HG03469 (cell line): ENCODE measurements at regions not wholly inside any gene's neighbourhood (a gene's known extent, or its start where the extent isn't known, plus 50 kb on each side); places are given as distances from the start of the nearest gene placed in this dataset.

Source experiments
- ATAC-seq: cut with Tn5 transposase; IDR thresholded peaks from one replicate; pipeline ENCODE4 v1.9.1; 2021; ENCODE audit warnings: mild to moderate bottlenecking, moderate library complexity, moderate number of reproducible peaks; ENCODE audit not compliant: unreplicated experiment

DNA sequence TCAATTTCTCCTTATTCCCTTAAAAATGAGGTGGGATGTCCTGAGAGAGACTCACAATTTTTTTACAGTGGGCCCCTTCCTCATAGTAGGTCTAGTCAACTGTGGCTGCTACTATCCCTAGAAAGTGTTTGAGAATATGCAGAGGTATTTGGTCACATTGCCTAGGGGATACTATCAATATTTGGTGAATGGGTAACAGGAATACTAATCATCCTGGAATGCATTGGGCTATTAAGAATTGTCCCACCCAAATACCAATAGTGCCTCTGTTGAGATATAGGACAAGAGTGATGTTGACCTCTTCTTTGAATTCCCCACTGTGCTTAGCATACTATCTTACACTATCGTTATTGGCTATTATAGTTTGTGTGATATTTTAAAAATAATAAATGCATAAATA lies 389.4 kb downstream of the DIPK2A start:
- no peak for ATAC-seq

DNA sequence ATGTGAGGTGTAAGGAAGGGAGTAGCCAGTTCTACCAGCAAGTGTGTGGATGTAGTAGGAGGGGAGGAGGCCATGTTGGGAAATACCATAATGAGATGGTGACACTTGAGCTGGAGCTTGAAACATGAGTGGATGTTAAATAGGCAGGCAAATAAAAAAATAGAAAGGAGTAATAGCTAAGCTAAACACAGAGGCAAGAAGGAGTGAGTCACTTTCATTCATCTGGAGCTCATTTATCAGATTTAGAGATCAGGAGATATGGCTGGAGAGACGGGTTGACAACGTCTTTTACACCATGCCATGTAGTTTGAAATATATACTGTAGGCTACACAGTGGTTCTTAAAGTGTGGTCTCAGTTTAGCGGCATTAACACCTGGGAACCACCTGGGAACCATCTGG lies 390.5 kb downstream of the DIPK2A start:
- ATAC-seq, result no peak

DNA sequence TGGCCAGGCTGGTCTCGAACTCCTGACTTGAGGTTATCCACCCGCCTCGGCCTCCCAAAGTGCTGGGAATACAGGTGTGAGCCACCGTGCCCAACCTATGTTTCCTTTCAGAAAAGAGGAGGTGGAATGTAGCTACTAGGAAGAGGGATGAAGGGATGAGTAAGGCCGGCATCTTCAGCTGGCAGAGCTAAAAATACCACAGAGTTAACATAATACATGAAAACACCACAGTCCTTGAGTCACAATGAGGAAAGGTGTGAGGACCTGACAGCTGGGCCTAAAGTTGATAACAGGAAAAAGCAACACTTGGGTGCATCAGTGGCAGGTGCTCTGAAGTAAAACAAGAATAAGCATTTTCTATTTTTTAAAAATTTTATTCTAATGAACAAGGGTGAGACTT lies 392.2 kb downstream of the DIPK2A start:
- ATAC-seq, result no peak

DNA sequence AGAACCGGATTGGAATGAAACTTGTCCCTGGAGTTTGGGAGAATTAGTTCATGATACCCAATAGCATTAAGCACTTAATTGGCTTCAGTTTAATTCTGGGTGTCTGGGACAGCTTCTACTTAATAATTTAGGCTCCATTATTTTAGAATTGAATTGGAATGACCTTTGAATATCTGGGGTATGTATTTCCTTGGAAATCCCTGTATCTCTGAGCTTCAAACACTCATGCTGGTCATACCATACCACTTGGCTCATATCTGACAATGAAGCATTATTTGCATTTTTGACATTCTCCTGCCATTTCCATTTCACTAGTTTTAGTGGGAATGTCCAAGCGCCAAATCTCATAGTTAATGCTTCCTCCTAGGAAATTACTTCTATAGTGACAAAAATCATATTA lies 393.1 kb downstream of the DIPK2A start:
- ATAC-seq, result no peak

DNA sequence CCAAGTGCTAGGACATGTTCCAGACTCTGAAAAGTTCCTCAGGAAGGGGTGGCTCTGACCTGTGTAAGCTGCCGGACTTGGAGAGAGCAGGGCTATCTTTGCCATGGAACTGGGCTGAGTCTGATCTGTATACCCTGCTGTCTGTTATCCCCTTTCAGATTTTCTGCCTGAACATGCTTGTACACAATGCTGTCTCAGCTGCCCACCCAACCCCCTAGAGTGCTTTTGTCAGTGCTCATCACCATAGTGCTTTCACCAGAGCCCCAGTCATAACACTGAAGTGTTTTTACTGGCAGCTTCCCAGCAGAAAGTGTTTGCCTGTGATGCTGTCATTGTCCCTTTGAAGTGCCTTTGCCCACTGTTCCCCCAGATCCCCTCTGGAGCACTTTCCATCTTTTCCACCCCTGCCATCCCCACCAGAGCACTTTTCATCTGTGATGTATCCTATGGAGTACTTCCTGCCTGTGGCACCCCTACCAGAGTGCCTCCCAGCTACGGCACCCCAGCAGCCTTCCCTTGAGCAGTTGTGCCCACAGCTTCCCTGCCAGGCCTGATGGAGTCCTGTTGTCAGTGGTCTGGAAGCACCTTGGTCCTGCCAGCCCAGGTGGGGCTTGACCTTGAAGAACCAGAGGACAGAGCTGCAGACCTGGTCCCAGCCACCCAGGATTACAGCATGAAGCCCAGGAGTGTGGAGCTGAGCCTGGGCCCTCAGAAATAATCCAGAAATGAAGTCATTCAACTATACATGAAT lies 397.7 kb downstream of the DIPK2A start:
- ATAC-seq, result no peak

DNA sequence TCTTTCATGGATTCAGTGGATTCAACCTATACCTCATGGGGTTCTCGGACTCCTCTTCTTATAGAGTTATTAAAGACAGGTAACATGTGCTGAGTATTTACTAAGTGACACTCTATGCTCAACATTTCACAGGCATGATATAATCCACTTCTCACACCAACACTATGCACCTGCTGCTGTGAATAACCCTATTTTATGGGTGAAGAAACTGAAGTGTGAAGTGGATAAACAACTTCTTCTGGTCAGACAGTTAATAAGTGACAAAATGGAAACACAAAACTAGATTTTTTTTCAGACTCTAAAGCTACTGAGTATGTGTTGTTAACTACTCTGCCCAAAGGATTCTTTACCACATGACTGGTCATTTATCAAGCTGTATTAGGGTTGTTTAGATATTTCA lies 403.5 kb downstream of the DIPK2A start:
- ATAC-seq, result no peak

DNA sequence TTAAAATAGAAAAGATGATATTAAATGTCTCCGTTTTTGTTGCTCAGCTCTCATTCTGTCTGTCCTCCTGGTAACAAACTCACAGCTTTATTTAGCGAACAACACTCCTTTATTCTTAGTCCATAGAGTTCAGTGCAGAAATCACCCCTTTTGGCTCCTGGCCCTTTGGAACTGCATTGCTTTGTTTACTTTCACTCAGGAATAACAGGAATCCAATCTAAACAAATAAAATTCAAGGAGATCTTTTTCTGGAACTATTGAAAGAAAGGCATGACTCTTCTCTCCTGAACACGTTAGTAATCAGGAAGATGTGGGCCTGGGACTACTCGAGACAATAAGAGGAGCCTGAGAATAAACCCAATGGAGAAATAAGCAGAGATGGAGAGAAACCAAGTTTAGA lies 409.2 kb downstream of the DIPK2A start:
- ATAC-seq, result no peak

DNA sequence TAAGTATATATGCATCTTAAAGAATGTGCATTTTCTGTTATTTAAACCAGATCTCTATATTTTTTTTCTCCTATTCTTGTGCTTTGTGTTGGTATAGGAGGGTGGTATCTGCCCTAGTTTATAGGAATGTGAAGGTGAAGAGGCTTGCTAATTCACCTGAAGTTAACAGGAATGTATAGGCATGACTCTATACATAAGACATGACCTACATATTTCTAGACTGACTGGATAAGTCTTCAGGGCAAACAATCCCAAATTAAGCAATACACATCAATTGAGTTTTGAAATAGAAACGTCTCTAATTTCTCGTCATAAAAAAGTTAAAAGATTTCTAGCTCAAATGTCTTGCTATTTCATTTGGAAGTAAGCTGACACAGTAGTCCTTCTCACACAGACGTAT lies 410.0 kb downstream of the DIPK2A start:
- ATAC-seq, result no peak

DNA sequence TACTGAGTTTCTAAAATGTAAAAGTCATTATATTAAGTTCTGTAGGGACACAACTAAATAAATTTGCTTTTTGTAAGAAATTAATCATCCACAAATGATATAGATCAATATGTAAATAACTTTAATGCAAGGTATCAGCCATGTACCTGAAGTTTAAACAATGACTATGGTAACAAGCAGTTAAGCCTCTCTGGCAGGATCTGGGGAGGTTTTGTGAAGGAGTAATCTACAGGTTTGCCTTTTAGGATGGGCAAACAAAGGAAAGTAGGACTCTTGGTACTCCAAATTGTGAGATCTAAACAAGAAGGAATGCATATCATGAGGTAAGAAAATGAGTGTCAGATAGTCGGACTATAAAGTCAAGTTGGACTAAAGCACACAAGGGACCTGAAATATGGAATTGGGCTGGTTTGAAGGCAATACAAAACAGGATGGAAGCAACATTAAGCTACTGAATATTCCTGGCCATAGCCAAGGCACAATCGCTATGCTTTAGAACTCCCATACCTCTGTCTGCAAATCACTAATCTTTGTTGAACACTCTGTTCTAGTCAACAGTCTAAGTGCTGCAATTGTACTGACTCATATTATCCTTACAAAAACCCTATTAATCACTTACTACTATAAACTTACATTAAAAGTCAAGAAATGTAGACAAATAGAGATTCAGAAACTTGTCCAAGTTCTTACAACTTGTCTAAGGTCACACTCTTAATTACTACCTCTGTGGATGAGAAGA lies 412.8 kb downstream of the DIPK2A start:
- ATAC-seq, result no peak

DNA sequence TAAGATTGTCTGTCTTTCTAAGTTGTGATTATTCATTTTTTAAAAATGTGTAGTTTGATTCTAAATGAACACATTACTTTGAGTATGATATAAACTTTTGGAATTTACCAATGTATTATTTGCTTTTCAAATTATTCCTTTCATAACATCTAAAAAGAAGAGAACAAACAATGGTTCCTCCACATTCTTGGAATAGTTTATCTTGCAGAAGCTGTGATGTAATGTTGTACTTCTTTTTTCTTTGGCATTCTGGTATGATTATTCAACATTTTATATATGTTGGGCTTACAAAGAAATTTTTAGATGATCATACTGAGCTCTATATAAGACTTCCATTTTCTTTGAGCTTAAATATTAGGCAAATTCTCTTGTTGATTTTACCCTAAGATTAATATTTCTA lies 419.2 kb downstream of the DIPK2A start:
- ATAC-seq, result no peak

DNA sequence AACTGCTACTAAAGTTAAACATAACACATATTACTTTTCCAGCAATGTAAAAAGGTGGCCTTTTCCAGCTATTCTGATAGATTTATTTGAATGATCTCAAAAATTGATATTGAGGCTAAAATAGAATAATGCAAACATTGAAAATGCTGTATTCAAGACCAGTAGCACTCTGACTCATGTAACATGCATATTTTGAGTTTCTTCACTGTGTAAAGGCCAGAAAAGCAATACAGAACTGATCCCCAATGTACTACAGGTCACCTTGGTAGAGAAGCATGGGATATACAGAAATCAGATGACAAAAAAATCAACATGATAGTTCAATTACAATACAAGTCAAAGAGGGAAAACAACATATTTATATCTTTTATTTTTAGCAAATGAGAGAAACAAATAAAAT lies 419.6 kb downstream of the DIPK2A start:
- ATAC-seq, result no peak

DNA sequence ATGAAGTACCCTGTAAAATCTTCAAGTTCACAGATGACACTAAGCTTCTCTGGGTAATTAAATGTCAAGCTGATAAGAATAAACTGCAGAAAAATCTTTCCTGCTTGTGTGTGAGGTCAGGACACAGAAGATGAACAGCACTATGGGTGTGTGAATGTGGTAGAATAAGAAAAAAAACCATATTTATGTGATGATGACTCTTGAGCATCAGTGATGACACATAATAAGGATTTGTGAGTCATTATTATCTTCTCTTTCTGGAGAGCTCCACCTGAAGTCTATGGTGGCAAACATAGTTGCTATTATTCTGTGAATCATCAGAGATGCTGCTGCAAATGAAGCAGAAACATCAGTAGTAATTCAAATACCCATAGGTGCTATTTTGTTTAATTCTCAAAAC lies 422.4 kb downstream of the DIPK2A start:
- ATAC-seq, result no peak

DNA sequence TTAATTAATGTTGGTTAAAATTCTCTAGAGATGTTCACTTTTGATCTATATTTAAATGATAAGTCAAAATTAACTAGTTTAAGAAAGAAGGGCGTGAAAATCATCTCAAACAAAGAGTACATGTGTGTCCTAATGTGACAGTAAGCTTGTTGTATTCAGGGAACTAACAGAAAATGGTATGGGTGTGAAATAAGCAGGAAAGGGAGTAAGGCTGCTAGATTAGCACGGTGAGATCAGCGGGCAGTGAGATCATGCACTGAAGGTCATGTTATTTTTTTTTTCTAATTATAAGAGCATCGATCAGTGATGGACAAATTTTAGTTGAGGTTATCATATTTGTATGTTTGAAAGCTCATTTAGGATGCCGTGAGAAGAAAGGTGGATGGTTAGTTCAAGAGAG lies 430.8 kb downstream of the DIPK2A start:
- ATAC-seq, result no peak

DNA sequence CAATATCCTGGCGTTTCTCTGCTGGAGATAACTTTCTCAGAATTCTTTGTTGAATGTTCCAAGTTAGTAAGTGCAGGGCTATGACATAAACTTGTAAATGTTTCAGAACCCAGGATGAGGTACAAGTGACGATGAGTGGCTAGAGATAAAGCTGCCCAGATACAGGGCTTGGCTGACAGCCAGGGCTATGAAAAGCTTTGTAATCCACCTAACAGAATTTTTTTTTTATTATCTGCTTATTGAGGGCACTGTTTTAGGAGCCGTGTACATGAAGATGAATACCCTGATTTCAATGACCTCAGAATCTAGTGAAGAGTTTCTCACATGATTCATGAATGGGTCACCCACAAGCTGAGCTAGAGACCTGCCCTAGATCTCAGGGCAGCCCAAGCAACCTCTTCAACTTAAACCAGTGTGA lies 431.4 kb downstream of the DIPK2A start:
- no peak for ATAC-seq

DNA sequence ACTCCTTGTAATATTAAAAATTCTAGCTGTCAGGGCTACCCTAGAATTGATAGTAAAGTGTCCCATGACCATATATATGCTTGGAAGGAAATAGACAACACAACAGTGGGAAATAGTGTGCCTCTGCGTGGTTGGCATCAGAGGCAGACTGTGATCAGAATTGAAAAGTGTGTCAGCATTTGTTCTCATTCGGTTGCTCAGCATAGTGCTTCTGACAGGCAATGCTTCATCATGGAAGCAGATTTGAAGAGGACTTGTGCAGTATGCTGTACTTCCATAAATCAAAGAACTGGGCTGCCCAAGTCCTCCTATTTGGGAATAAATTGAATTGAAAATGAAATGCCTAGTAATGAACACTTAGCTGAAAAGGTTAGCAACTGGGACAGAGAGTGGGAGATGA lies 435.7 kb downstream of the DIPK2A start:
- no peak for ATAC-seq

DNA sequence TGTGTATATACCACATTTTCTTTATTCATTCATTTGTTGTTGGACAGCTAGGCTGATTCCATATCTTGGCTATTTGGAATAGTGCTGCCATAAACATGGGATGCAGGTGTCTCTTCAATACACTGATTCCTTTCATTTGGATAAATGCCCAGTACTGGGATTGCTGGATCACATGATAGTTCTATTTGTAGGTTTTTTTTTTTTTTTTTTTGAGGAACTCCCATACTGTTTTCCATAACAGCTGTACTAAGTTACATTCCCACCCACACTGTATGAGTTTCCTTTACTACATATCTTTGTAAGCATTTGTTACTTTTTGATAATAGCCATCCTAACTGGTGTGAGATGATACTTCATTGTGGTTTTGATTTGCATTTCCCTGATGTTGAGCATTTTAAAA lies 437.7 kb downstream of the DIPK2A start:
- ATAC-seq, result no peak

DNA sequence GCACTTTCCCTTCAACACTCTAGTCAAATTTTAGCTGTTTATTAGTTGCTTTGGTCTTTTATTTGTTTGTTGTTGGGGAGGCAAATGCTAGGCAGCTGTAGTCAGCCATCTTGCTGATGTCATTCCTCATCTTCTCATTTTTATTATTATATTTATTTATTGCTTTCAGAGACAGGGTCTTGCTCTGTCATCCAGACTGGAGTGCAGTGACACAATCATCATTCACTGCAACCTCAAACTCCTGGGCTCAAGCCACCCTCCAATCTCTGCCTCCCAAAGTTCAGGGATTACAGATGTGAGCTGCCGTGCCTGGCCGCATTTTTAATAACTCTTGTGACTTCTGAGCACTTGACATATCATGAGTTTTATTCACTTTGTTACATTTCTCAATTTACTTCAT lies 441.4 kb downstream of the DIPK2A start:
- no peak for ATAC-seq

DNA sequence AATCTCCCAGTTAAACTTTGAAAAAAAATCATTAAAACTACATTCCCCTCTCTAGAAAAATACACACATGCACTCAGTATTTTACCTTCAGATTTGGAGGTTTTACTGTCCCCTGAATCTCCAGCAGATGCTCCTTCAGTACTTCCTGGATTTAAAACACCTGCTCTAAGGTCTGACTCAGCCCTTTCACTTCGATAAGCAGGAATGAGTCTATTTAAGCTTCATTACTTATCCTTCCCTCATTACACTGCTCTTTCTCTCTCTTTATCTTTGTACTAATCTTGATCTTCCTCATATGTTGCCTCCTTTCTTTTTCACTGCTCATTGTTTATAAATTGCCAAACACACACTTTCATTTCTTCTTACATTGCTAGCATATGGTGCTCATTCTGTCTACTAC lies 443.9 kb downstream of the DIPK2A start:
- ATAC-seq, result no peak

DNA sequence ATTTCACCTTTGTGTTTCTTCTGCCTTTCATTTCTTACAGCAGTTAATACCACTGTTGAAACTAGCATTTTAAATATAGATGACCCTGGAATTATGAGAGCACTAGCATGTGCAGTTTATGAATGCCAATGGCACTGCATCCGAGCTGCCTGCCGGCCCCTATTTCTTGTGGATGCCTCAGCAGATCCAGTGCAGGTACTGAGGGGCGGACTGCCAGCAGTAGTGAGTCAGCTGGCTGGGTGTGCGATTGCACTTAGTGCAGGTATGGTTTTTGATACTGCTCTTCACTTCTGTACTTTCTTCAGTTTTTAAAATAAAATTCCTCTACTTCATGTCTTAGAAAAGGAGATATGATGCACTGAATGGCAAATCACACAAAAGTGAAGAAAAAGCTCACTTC lies 453.0 kb downstream of the DIPK2A start:
- ATAC-seq, result no peak

DNA sequence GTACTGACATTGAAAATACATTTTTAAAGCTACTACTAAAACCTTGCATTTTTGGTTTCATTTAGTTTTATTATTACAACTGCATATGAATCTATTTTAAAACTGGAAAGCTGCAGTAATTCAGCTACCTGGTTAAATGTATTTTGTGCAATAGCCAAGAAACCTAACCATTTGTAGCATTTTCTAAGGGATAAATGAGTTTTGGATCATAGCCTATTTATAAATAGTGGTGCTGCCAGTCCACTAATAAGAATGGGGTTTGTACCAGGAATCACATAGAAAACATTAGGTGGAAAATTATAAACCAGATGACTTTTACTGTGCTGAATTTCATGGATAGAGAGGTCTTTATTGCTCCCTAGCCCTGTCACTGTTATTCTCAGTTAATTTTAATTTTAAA lies 454.7 kb downstream of the DIPK2A start:
- no peak for ATAC-seq

DNA sequence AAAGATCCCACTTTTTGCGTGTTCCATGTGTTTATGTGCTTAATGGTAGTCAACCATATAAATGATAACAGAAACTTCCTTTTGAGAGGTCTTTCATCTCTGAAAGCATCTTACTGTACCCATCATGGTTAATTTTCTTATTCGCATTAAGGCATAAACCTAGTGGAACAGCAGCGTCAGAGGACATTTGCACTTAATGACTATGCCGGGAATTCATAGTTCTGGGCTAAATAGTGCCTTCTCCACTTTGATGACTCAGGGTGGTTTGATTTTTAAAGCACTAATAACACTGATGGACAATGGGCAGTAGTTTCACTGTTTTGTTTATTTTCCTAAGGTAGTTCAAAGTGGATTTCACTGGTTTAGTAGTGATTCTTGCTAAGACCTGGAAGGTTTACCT lies 455.3 kb downstream of the DIPK2A start:
- ATAC-seq, result no peak

DNA sequence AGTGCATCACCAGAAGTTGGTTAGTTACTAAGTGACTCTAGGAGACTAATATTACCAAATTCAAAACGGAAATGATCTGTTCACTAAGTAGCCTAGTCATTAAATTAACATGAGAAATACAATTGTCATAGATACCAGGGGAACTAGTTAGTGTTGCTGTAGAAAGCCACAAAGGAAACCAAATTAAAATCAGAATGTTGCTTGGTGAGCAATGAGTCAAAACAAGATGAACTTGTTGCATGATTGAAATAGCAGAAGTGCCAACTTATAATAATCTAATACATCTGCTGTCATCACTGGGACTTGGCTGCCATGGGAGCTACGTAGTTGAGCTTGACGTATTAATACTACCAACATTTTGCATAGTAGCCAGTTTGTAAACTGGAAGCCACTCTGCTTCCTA lies 458.1 kb downstream of the DIPK2A start:
- peak; percentile 67 for ATAC-seq

DNA sequence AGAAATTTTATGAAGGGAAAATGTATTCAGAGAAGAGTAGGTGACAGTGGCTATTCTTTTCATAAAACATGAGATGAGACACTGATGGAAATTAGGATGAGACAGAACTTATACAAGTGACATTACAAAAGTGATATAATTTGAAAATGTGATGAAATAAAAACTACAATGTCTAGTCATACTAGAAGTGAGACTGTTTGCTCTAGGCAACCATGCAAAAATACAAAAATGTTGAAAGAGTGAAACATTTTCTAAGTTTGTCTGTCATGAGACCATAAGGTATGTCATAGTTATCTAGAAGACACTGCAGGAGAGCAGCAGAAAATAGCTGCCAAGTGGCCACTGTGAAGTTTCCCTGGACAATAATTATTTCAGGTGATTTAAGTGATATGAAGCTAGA lies 459.5 kb downstream of the DIPK2A start:
- peak; percentile 31 for ATAC-seq
